ENCODE measurements at regions not wholly inside any gene's neighbourhood (a gene's known extent, or its start where the extent isn't known, plus 50 kb on each side); places are given as distances from the start of the nearest gene placed in this dataset.

GRCh38 chr16:51025588-51026290, 125.3 kb downstream of the SALL1 start:
- no peaks in the 10 kb centered on the region for H3K36me3 Mint-ChIP-seq
- H3K27me3 Mint-ChIP-seq: peaks cover 27 to 29% of the 10 kb centered on the region in 2 donors
- DNase-seq (ENCODE audit: low spot score) (no peak), ATAC-seq (no peak)
- H3K4me1 Mint-ChIP-seq (ENCODE audit: low read depth in 2 of 2): no peaks in the 10 kb centered on the region
- H3K9me3 Mint-ChIP-seq: no peaks in the 10 kb centered on the region
- no peak overlapping the region for H3K4me3 Mint-ChIP-seq
- no peak overlapping the region for H3K27ac Mint-ChIP-seq

DNA sequence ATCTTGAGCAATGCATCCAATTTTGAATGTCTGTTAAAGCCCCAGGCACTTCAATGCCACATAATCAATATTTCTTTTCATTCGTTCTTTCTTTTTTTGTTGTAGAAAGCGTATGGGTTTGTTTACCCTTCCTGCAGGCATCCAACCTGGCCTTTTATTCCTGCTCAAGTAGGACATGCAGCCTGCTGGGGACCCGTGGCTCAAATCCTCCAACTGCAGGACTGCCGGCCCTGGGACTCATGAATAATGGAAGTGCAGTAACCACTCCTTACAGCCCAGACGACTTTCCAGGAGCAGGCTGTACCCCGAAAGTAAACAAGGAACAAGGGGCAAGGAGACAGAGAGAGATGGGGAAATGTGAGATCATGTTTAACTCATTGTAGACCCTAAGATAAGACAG, 126.4 kb downstream of the SALL1 start:
- no peak for ATAC-seq
- peaks cover 27 to 29% of the 10 kb centered on the region in 2 donors for H3K27me3 Mint-ChIP-seq
- H3K4me3 Mint-ChIP-seq: no peak overlapping the region
- DNase-seq (ENCODE audit: low spot score): no peak
- H3K9me3 Mint-ChIP-seq: no peaks in the 10 kb centered on the region
- no peak overlapping the region for H3K27ac Mint-ChIP-seq
- no peaks in the 10 kb centered on the region for H3K36me3 Mint-ChIP-seq
- no peaks in the 10 kb centered on the region for H3K4me1 Mint-ChIP-seq (ENCODE audit: low read depth in 2 of 2)

DNA sequence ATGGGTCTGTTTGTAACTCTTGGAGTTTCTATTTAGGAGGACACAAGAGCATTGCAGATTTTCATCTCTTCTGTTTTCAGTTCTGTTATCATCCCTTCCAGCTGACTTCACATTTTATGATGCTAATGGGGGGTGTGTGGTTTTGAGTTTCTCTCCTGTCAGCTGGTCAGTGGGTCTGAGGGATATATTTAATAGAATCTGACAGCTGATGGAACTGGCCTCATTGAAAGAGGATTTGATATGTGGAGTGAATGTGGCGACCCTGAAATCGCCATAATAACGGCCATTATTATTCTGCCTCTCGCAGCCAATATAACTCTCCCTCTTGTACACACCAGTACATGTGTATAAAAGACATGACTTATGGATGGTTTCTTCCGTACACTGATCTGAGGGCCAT, 128.1 kb downstream of the SALL1 start:
- peaks cover 22 to 29% of the 10 kb centered on the region in 2 donors for H3K27me3 Mint-ChIP-seq
- DNase-seq (ENCODE audit: low spot score): no peak
- no peak overlapping the region for H3K4me3 Mint-ChIP-seq
- no peaks in the 10 kb centered on the region for H3K9me3 Mint-ChIP-seq
- peak in 1 of 2 donors; percentile 24 for ATAC-seq
- H3K27ac Mint-ChIP-seq: no peak overlapping the region
- no peaks in the 10 kb centered on the region for H3K4me1 Mint-ChIP-seq (ENCODE audit: low read depth in 2 of 2)
- no peaks in the 10 kb centered on the region for H3K36me3 Mint-ChIP-seq

DNA sequence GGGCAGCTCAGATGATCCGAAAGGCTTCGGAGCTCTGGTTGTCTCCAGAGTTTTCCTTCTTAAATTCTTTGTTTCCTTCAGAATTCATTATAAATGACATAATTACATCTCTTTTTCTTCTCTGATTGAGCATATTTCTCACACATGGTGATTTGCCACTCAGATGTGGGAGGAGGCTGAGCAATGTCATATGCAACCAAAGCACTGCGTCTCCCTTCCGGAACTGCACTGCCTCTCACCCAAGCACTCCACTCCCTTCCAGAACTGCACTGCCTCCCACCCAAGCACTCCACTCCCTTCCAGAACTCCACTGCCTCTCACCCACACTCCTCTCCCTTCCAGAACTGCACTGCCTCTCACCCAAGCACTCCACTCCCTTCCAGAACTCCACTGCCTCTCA, 131.5 kb downstream of the SALL1 start:
- no peak for DNase-seq (ENCODE audit: low spot score)
- H3K36me3 Mint-ChIP-seq: no peaks in the 10 kb centered on the region
- H3K4me1 Mint-ChIP-seq (ENCODE audit: low read depth in 2 of 2): no peaks in the 10 kb centered on the region
- no peak overlapping the region for H3K27ac Mint-ChIP-seq
- H3K4me3 Mint-ChIP-seq: no peak overlapping the region
- no peaks in the 10 kb centered on the region for H3K9me3 Mint-ChIP-seq
- ATAC-seq: no peak
- H3K27me3 Mint-ChIP-seq: peaks cover 13 to 18% of the 10 kb centered on the region in 2 donors

- no peaks in the 10 kb centered on the region for H3K4me1 Mint-ChIP-seq (ENCODE audit: low read depth in 2 of 2)
- H3K4me3 Mint-ChIP-seq: no peak overlapping the region
- H3K27ac Mint-ChIP-seq: no peak overlapping the region
- H3K27me3 Mint-ChIP-seq: peaks cover 7 to 14% of the 10 kb centered on the region in 2 donors
- no peak for DNase-seq (ENCODE audit: low spot score)
- H3K9me3 Mint-ChIP-seq: no peaks in the 10 kb centered on the region
- no peak for ATAC-seq
- H3K36me3 Mint-ChIP-seq: no peaks in the 10 kb centered on the region
Measured at GRCh38 chr16:51017969-51018368, 133.1 kb downstream of the SALL1 start.

- DNase-seq (ENCODE audit: low spot score) (no peak), ATAC-seq (no peak)
- H3K9me3 Mint-ChIP-seq: no peaks in the 10 kb centered on the region
- no peak overlapping the region for H3K27ac Mint-ChIP-seq
- H3K36me3 Mint-ChIP-seq: no peaks in the 10 kb centered on the region
- H3K27me3 Mint-ChIP-seq: peaks cover 7 to 9% of the 10 kb centered on the region in 2 donors
- H3K4me1 Mint-ChIP-seq (ENCODE audit: low read depth in 2 of 2): no peaks in the 10 kb centered on the region
- H3K4me3 Mint-ChIP-seq: no peak overlapping the region
Measured at GRCh38 chr16:51012396-51012795, 138.7 kb downstream of the SALL1 start.

DNA sequence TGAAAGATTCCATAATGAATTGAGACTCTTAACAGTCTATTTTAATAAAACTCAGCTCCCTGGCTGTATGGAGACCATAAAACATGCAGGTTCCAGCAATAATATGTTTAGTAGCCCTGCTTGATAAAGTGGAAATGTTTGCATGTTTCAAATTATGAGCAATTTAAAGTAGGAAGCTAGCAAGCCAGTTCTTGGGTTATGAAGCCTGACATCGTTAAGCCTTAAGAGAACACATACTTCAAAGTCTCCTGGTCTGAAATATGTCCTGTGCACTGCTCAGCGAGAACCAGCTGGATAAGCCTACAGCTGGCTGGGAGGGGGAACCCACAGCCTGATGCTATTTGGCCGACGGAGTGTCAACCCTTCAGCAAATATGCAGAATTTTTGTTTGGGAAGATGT, 140.3 kb downstream of the SALL1 start:
- H3K27ac Mint-ChIP-seq: no peak overlapping the region
- H3K9me3 Mint-ChIP-seq: no peaks in the 10 kb centered on the region
- DNase-seq (ENCODE audit: low spot score): no peak
- ATAC-seq: no peak
- H3K36me3 Mint-ChIP-seq: no peaks in the 10 kb centered on the region
- peaks cover 11% of the 10 kb centered on the region in 2 donors for H3K27me3 Mint-ChIP-seq
- H3K4me1 Mint-ChIP-seq (ENCODE audit: low read depth in 2 of 2): no peaks in the 10 kb centered on the region
- H3K4me3 Mint-ChIP-seq: no peak overlapping the region

DNA sequence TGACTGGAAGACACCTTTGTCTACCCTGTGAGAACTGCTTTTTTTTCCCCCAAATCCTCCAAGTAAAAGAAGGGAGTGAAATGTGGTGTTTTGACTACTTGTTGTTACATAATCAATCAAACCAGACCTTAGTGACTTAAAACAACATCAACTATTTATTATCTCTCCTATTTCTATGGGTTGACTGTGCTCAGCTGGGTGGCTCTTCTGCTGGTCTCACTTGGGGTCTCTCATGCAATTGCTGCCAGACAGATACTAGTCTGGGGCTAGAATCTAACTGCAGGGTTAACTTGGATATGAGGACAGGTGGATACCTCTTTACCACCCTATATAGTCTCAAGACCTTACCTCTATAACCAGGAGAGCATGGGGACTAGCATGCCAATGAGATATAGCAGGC, 141.3 kb downstream of the SALL1 start:
- no peak for DNase-seq (ENCODE audit: low spot score)
- ATAC-seq: no peak
- H3K4me1 Mint-ChIP-seq (ENCODE audit: low read depth in 2 of 2): no peaks in the 10 kb centered on the region
- H3K36me3 Mint-ChIP-seq: no peaks in the 10 kb centered on the region
- H3K27me3 Mint-ChIP-seq: peaks cover 10 to 11% of the 10 kb centered on the region in 2 donors
- H3K9me3 Mint-ChIP-seq: no peaks in the 10 kb centered on the region
- no peak overlapping the region for H3K27ac Mint-ChIP-seq
- no peak overlapping the region for H3K4me3 Mint-ChIP-seq

GRCh38 chr16:51009359-51009758, 141.7 kb downstream of the SALL1 start:
- H3K36me3 Mint-ChIP-seq: no peaks in the 10 kb centered on the region
- no peak overlapping the region for H3K4me3 Mint-ChIP-seq
- ATAC-seq (no peak), DNase-seq (ENCODE audit: low spot score) (no peak)
- H3K27me3 Mint-ChIP-seq: peaks cover 10 to 11% of the 10 kb centered on the region in 2 donors
- H3K4me1 Mint-ChIP-seq (ENCODE audit: low read depth in 2 of 2): no peaks in the 10 kb centered on the region
- H3K27ac Mint-ChIP-seq: no peak overlapping the region
- H3K9me3 Mint-ChIP-seq: no peaks in the 10 kb centered on the region

DNA sequence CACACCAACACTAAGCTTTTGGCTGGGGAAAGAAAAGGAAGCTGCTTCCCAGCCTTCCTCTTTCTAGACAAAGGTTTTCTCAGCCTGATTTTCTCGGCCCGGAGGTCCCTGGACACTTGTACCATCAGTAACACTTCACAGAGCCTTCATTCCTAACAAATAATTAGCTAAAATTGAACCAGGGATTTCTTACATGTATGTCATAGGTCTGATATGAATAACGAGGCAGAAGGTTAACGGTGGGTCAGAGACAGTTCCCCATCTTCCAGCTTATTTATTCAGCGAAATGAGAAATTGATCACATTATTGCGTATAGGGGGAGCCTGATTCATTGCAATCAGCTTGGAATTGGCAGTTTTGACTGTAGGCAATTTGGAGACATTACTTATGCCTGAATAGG, 142.5 kb downstream of the SALL1 start:
- no peak overlapping the region for H3K27ac Mint-ChIP-seq
- H3K36me3 Mint-ChIP-seq: no peaks in the 10 kb centered on the region
- H3K4me3 Mint-ChIP-seq: no peak overlapping the region
- H3K27me3 Mint-ChIP-seq: peaks cover 10 to 11% of the 10 kb centered on the region in 2 donors
- DNase-seq (ENCODE audit: low spot score): no peak
- no peak for ATAC-seq
- no peaks in the 10 kb centered on the region for H3K9me3 Mint-ChIP-seq
- H3K4me1 Mint-ChIP-seq (ENCODE audit: low read depth in 2 of 2): no peaks in the 10 kb centered on the region

- no peak overlapping the region for H3K4me3 Mint-ChIP-seq
- peaks cover 10 to 11% of the 10 kb centered on the region in 2 donors for H3K27me3 Mint-ChIP-seq
- no peak overlapping the region for H3K27ac Mint-ChIP-seq
- no peaks in the 10 kb centered on the region for H3K4me1 Mint-ChIP-seq (ENCODE audit: low read depth in 2 of 2)
- ATAC-seq (no peak), DNase-seq (ENCODE audit: low spot score) (no peak)
- H3K9me3 Mint-ChIP-seq: no peaks in the 10 kb centered on the region
- H3K36me3 Mint-ChIP-seq: no peaks in the 10 kb centered on the region
Measured at GRCh38 chr16:51008037-51008436, 143.0 kb downstream of the SALL1 start.

GRCh38 chr16:51003850-51004566, 147.1 kb downstream of the SALL1 start:
- no peaks in the 10 kb centered on the region for H3K4me1 Mint-ChIP-seq (ENCODE audit: low read depth in 2 of 2)
- H3K9me3 Mint-ChIP-seq: no peaks in the 10 kb centered on the region
- ATAC-seq (no peak), DNase-seq (ENCODE audit: low spot score) (no peak)
- H3K4me3 Mint-ChIP-seq: no peak overlapping the region
- H3K36me3 Mint-ChIP-seq: no peaks in the 10 kb centered on the region
- no peak overlapping the region for H3K27ac Mint-ChIP-seq
- peaks cover 17 to 22% of the 10 kb centered on the region in 2 donors for H3K27me3 Mint-ChIP-seq

GRCh38 chr16:51002881-51003490, 148.1 kb downstream of the SALL1 start:
- H3K4me1 Mint-ChIP-seq (ENCODE audit: low read depth in 2 of 2): no peaks in the 10 kb centered on the region
- no peak for DNase-seq (ENCODE audit: low spot score)
- no peaks in the 10 kb centered on the region for H3K9me3 Mint-ChIP-seq
- H3K27me3 Mint-ChIP-seq: peaks cover 17 to 22% of the 10 kb centered on the region in 2 donors
- H3K4me3 Mint-ChIP-seq: no peak overlapping the region
- no peaks in the 10 kb centered on the region for H3K36me3 Mint-ChIP-seq
- no peak overlapping the region for H3K27ac Mint-ChIP-seq
- ATAC-seq: no peak

GRCh38 chr16:50999181-50999580, 151.9 kb downstream of the SALL1 start:
- Mint-ChIP-seq H3K36me3 (no peaks in the 10 kb centered on the region), H3K27ac (no peak overlapping the region), H3K4me3 (no peak overlapping the region), H3K4me1 (ENCODE audit: low read depth in 2 of 2) (no peaks in the 10 kb centered on the region), H3K9me3 (no peaks in the 10 kb centered on the region), H3K27me3 (peaks cover 8 to 24% of the 10 kb centered on the region in 2 donors)
- no peak for DNase-seq (ENCODE audit: low spot score)
- no peak for ATAC-seq
